OCI-LY3 (cell line): ENCODE measurements at regions not wholly inside any gene's neighbourhood (a gene's known extent, or its start where the extent isn't known, plus 50 kb on each side); places are given as distances from the start of the nearest gene placed in this dataset.

Source experiments
- H2AFZ ChIP-seq: fragments of 200-600, 300-600 bp; shearing (Covaris generic); 2 replicates; pipeline ENCODE4 v1.6.0; 2014; ENCODE audit warnings: antibody characterized with exemption, low read depth, low read length
- H3K27ac ChIP-seq: fragments of 200-600, 300-600 bp; sonication (generic); 2 replicates; pipeline ENCODE4 v1.5.1; 2014; ENCODE audit warnings: mild to moderate bottlenecking, low read length, moderate library complexity, mixed read lengths
- H3K27me3 ChIP-seq: fragments of 200-600, 300-600 bp; sonication (generic); 2 replicates; pipeline ENCODE4 v1.6.1; 2014; ENCODE audit warnings: low read depth, low read length, mixed read lengths
- H3K36me3 ChIP-seq: fragments of 200-600, 300-600 bp; sonication (generic); replicated peaks from 2 replicates; pipeline ENCODE3; 2014; ENCODE audit warnings: low read depth, low read length, mixed read lengths
- H3K4me1 ChIP-seq: fragments of 300-600, 200-600 bp; sonication (generic); 2 replicates; pipeline ENCODE4 v1.6.1; 2014; ENCODE audit warnings: low read length, mixed read lengths
- H3K4me2 ChIP-seq: fragments of 200-600, 300-600 bp; sonication (generic); 2 replicates; pipeline ENCODE4 v1.6.1; 2014; ENCODE audit warnings: low read length, mixed read lengths
- H3K4me3 ChIP-seq: fragments of 300-600, 200-600 bp; sonication (generic); 2 replicates; pipeline ENCODE4 v1.5.1; 2014; ENCODE audit warnings: antibody characterized with exemption, mild to moderate bottlenecking, low read length, moderate library complexity
- H3K79me2 ChIP-seq: fragments of 300-600, 200-600 bp; shearing (Covaris generic); 2 replicates; pipeline ENCODE4 v1.6.1; 2014; ENCODE audit warnings: mild to moderate bottlenecking, low read length, mixed read lengths
- H3K9ac ChIP-seq: fragments of 300-600, 200-600 bp; shearing (Covaris generic); 2 replicates; pipeline ENCODE4 v1.6.0; 2014; ENCODE audit warnings: mild to moderate bottlenecking, low read length, moderate library complexity
- H3K9me3 ChIP-seq: fragments of 200-600, 300-600 bp; shearing (Covaris generic); 2 replicates; pipeline ENCODE4 v1.6.1; 2014; ENCODE audit warnings: low read length, mixed read lengths; ENCODE audit not compliant: insufficient read depth
- H4K20me1 ChIP-seq: fragments of 200-600, 300-600 bp; sonication (generic); 2 replicates; pipeline ENCODE4 v1.6.1; 2016; ENCODE audit warnings: low read length, mixed read lengths; ENCODE audit not compliant: insufficient read depth
- EZH2phosphoT487 ChIP-seq: fragments of 200-600 bp; shearing (Covaris generic); IDR thresholded peaks from 2 replicates; pipeline ENCODE4 v1.6.1; 2018; ENCODE audit warnings: antibody characterized with exemption, mixed run types, low read depth
- TF ChIP-seq, protein P1 (sequence below): fragments of 200-600, 300-600 bp; sonication (generic); IDR thresholded peaks from 2 replicates; pipeline ENCODE4 v1.5.1; 2014; ENCODE audit warnings: antibody characterized with exemption, low read length, low read depth

- Histone ChIP-seq H2AFZ (no peak overlapping the region), H3K79me2 (no peaks in the 10 kb centered on the region), H3K36me3 (no peaks in the 10 kb centered on the region), H3K9ac (no peak overlapping the region), H3K4me3 (no peak overlapping the region), H3K4me1 (no peaks in the 10 kb centered on the region), H3K9me3 (no peaks in the 10 kb centered on the region), H3K4me2 (no peak overlapping the region), H3K27ac (no peak overlapping the region), H4K20me1 (no peaks in the 10 kb centered on the region), H3K27me3 (peaks cover 8% of the 10 kb centered on the region; the same call in 1 of the 2 replicates)
- TF ChIP-seq, protein P1, sequence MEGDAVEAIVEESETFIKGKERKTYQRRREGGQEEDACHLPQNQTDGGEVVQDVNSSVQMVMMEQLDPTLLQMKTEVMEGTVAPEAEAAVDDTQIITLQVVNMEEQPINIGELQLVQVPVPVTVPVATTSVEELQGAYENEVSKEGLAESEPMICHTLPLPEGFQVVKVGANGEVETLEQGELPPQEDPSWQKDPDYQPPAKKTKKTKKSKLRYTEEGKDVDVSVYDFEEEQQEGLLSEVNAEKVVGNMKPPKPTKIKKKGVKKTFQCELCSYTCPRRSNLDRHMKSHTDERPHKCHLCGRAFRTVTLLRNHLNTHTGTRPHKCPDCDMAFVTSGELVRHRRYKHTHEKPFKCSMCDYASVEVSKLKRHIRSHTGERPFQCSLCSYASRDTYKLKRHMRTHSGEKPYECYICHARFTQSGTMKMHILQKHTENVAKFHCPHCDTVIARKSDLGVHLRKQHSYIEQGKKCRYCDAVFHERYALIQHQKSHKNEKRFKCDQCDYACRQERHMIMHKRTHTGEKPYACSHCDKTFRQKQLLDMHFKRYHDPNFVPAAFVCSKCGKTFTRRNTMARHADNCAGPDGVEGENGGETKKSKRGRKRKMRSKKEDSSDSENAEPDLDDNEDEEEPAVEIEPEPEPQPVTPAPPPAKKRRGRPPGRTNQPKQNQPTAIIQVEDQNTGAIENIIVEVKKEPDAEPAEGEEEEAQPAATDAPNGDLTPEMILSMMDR: no peak
- no peak for TF ChIP-seq EZH2phosphoT487
Measured at GRCh38 chr5:135694906-135695305, 116.1 kb upstream of the CXCL14 start.

DNA sequence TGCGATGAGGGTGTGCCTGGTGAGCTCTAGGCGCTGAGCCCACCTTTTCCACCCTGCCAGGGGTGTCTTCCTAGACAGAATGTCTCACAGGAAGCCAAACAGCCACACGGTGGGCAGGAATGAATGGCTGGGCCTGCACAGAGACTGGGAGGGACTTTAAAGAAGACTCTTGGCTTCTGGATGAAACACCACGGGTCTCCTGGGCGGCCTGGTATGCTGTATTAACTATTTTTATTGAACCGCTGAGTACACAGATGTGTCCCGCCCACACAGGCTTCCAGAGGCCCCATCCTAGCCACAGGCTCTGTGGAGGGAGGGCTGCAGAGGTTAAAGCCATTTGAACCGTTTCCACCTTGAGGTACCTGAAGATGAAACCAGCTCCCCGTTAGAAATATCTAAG lies 115.2 kb upstream of the CXCL14 start:
- Histone ChIP-seq H3K27ac (no peak overlapping the region), H3K4me1 (no peaks in the 10 kb centered on the region), H3K27me3 (peaks cover 8% of the 10 kb centered on the region; the same call in 1 of the 2 replicates), H4K20me1 (no peaks in the 10 kb centered on the region), H3K79me2 (no peaks in the 10 kb centered on the region), H3K4me2 (no peak overlapping the region), H2AFZ (no peak overlapping the region), H3K9me3 (no peaks in the 10 kb centered on the region), H3K4me3 (no peak overlapping the region), H3K36me3 (no peaks in the 10 kb centered on the region), H3K9ac (no peak overlapping the region)
- TF ChIP-seq, protein P1: no peak
- no peak for TF ChIP-seq EZH2phosphoT487

GRCh38 chr5:135693371-135693955 lies 114.7 kb upstream of the CXCL14 start:
- no peak overlapping the region for H3K9ac ChIP-seq
- no peak overlapping the region for H3K4me2 ChIP-seq
- H3K27me3 ChIP-seq: peaks cover 8% of the 10 kb centered on the region; the same call in 1 of the 2 replicates
- no peaks in the 10 kb centered on the region for H3K9me3 ChIP-seq
- no peaks in the 10 kb centered on the region for H3K4me1 ChIP-seq
- TF ChIP-seq EZH2phosphoT487: no peak
- TF ChIP-seq, protein P1: no peak
- H3K27ac ChIP-seq: no peak overlapping the region
- H3K79me2 ChIP-seq: no peaks in the 10 kb centered on the region
- no peak overlapping the region for H2AFZ ChIP-seq
- no peak overlapping the region for H3K4me3 ChIP-seq
- no peaks in the 10 kb centered on the region for H3K36me3 ChIP-seq
- H4K20me1 ChIP-seq: no peaks in the 10 kb centered on the region

DNA sequence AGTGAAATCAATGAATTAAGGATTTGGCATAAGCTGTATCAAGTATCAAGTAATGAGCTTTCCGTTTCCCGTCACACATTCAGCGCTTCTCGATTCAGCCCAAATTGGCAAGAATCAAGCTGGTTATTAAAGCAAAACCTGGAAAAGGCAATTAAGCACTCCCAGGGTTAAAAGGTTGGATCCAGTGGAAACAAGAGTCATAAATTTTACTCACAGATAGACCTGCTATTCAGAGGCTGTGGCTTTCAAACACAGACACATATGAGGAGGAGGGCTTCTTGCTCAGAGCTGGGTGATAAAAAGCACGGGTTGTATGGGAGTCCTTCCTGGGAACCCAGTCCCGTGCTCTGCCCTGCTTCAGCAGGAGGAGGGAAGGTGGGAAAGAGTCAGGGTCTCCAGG lies 112.3 kb upstream of the CXCL14 start:
- no peaks in the 10 kb centered on the region for H3K9me3 ChIP-seq
- TF ChIP-seq, protein P1: no peak
- no peak for TF ChIP-seq EZH2phosphoT487
- H3K27ac ChIP-seq: no peak overlapping the region
- no peak overlapping the region for H2AFZ ChIP-seq
- H3K9ac ChIP-seq: no peak overlapping the region
- H3K4me2 ChIP-seq: no peak overlapping the region
- no peaks in the 10 kb centered on the region for H3K4me1 ChIP-seq
- no peaks in the 10 kb centered on the region for H3K79me2 ChIP-seq
- H4K20me1 ChIP-seq: no peaks in the 10 kb centered on the region
- no peaks in the 10 kb centered on the region for H3K36me3 ChIP-seq
- H3K4me3 ChIP-seq: no peak overlapping the region
- H3K27me3 ChIP-seq: peaks cover 8% of the 10 kb centered on the region; the same call in 1 of the 2 replicates
